Gastroesophageal sphincter (tissue), 4 donors: ENCODE measurements at regions not wholly inside any gene's neighbourhood (a gene's known extent, or its start where the extent isn't known, plus 50 kb on each side); places are given as distances from the start of the nearest gene placed in this dataset.
"Not testable (repeated sequence)": the region's sequence is repeated elsewhere in the genome, so short reads cannot be mapped to it uniquely, and the experiment has no call there.

Source experiments
- ATAC-seq: fragments of 150-250 bp; one replicate; pipeline ENCODE4 v1.9.1; 2016; ENCODE audit warnings: mild to moderate bottlenecking, moderate library complexity
- H3K27ac ChIP-seq, 4 donors: fragments of 200-600 bp; sonication (generic) in 3 of 4; 1 replicate in 3 of 4; 2 replicates in 1 of 4; pipeline ENCODE4 v1.5.1; 2016 to 2019
- H3K27me3 ChIP-seq: fragments of 200-600 bp; sonication (generic); one replicate; pipeline ENCODE4 v1.5.1; 2019
- H3K36me3 ChIP-seq, 2 donors: fragments of 200-600 bp; sonication (generic); one replicate each; pipeline ENCODE4 v1.5.1; 2019; ENCODE audit warnings: control low read depth in 1 of 2
- H3K4me1 ChIP-seq, 3 donors: fragments of 200-600 bp; sonication (generic); 1 replicate in 2 of 3; 2 replicates in 1 of 3; pipeline ENCODE4 v1.5.1; 2016 to 2019; ENCODE audit warnings: control low read depth in 2 of 3
- H3K4me3 ChIP-seq, 2 donors: fragments of 200-600 bp; sonication (generic); one replicate each; pipeline ENCODE4 v1.5.1; 2019; ENCODE audit warnings: mild to moderate bottlenecking in 1 of 2, moderate library complexity in 1 of 2
- H3K9me3 ChIP-seq, 3 donors: fragments of 200-600 bp; sonication (generic); one replicate each; pipeline ENCODE4 v1.5.1; 2017 to 2019; ENCODE audit warnings: control low read depth in 2 of 3
- EP300 ChIP-seq: sonication (generic); formaldehyde crosslinking; IDR thresholded peaks from one replicate; pipeline ENCODE4 v1.6.1; 2017; ENCODE audit warnings: antibody characterized with exemption, mild to moderate bottlenecking
- POLR2A ChIP-seq, 2 donors: fragments of 450-650 bp; IDR thresholded peaks; one replicate each; pipeline ENCODE4 v1.6.1; 2017; ENCODE audit warnings: antibody characterized with exemption in 2 of 2, mild to moderate bottlenecking in 2 of 2, moderate library complexity in 1 of 2
- POLR2AphosphoS5 ChIP-seq: sonication (generic); formaldehyde crosslinking; IDR thresholded peaks from one replicate; pipeline ENCODE4 v1.6.1; 2017; ENCODE audit warnings: antibody characterized with exemption
- WGBS, 2 donors: methylation state at CpG; one replicate each; pipeline ENCODE4 v1.1.5; 2018; ENCODE audit warnings: low coverage in 1 of 2; 5-methylcytosine and 5-hydroxymethylcytosine counted together
- TF ChIP-seq, protein P1 (sequence below), 4 experiments: fragments of 200-600 bp in 2 of 4; fragments of 450-650 bp in 2 of 4; sonication (generic) in 1 of 4; IDR thresholded peaks; one replicate each; pipeline ENCODE4 v1.5.1; 2017 to 2019; ENCODE audit warnings: antibody characterized with exemption in 4 of 4, mild to moderate bottlenecking in 2 of 4, moderate library complexity in 2 of 4

DNA sequence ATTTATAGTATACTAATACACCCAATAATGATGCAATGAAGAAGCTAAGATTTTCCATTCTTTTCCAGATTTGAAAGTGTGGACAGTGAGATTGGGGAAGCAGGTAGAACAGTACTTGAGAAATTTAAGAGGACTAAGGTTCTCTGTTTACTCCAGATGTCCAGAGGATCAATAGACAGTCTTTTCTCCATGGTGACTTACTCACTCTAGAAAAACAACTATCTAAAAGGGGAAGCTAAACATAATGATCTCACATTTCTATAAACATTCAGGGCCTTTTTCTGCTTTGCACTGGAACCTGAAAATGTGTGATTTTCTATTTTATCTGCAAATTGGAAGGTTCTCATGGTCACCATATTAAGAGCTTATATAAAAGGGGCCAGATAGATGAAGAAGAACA lies 93.9 kb upstream of the ZBTB18 start:
- Histone ChIP-seq H3K4me1 (no peaks in the 10 kb centered on the region), H3K27me3 (peaks cover 23% of the 10 kb centered on the region), H3K27ac (no peak overlapping the region), H3K36me3 (no peaks in the 10 kb centered on the region), H3K9me3 (no peaks in the 10 kb centered on the region), H3K4me3 (no peak overlapping the region)
- TF ChIP-seq EP300 (no peak), POLR2A (IDR thresholded peaks at IDR 0.05) (no peak), POLR2AphosphoS5 (no peak)
- TF ChIP-seq, protein P1, sequence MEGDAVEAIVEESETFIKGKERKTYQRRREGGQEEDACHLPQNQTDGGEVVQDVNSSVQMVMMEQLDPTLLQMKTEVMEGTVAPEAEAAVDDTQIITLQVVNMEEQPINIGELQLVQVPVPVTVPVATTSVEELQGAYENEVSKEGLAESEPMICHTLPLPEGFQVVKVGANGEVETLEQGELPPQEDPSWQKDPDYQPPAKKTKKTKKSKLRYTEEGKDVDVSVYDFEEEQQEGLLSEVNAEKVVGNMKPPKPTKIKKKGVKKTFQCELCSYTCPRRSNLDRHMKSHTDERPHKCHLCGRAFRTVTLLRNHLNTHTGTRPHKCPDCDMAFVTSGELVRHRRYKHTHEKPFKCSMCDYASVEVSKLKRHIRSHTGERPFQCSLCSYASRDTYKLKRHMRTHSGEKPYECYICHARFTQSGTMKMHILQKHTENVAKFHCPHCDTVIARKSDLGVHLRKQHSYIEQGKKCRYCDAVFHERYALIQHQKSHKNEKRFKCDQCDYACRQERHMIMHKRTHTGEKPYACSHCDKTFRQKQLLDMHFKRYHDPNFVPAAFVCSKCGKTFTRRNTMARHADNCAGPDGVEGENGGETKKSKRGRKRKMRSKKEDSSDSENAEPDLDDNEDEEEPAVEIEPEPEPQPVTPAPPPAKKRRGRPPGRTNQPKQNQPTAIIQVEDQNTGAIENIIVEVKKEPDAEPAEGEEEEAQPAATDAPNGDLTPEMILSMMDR (IDR thresholded peaks at IDR 0.05): no peak
- no peak for ATAC-seq

DNA sequence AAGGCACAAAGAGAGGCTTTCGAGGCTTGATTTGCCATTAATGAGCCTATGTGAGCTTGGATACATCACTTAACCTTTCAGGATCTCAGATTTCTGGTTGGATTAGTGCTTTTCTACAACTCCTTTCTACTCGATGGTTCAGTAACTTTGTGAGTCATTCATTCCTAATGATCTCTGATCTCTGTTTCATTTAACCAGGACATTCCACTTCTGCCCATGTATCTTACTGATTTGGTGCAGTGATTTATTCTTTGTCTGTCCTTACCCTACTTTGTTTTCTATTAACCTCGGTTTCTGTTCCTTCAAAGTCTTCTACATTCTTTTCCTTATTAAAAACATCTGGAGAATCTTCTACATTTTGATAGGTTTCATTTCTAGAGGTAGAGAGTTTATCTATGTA lies 94.6 kb upstream of the ZBTB18 start:
- no peaks in the 10 kb centered on the region for H3K9me3 ChIP-seq
- H3K4me1 ChIP-seq: no peaks in the 10 kb centered on the region
- no peak overlapping the region for H3K4me3 ChIP-seq
- H3K27me3 ChIP-seq: peaks cover 23% of the 10 kb centered on the region
- no peak overlapping the region for H3K27ac ChIP-seq
- WGBS, 2 donors: 72 to 79% methylated on average over 2 to 3 of the region's 3 CpGs
- TF ChIP-seq POLR2AphosphoS5 (no peak), EP300 (no peak), POLR2A (IDR thresholded peaks at IDR 0.05) (no peak)
- TF ChIP-seq, protein P1 (IDR thresholded peaks at IDR 0.05): no peak
- H3K36me3 ChIP-seq: no peaks in the 10 kb centered on the region
- no peak for ATAC-seq

DNA sequence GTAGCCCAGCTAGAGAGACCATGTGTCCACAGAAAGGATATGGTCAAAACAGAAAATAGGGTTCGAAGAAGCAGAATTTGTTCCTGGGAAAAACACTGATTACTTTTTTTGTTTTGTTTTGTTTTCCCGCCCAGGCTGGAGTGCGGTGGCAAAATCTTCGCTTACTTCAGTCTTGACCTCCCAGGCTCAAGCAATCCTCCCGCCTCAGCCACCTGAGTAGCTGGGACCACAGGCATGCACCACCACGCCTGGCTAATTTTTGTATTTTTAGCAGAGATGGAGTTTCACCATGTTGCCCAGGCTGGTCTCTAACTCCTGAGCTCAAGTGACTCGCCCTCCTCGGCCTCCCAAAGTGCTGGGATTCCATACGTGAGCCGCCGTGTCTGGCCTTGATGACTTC lies 99.9 kb upstream of the ZBTB18 start:
- not testable (repeated sequence) for H3K4me3 ChIP-seq, H3K27ac ChIP-seq, H3K4me1 ChIP-seq, H3K27me3 ChIP-seq, ATAC-seq, H3K36me3 ChIP-seq, H3K9me3 ChIP-seq
- WGBS, 2 donors: 86 to 89% methylated on average over 6 to 11 of the region's 11 CpGs

DNA sequence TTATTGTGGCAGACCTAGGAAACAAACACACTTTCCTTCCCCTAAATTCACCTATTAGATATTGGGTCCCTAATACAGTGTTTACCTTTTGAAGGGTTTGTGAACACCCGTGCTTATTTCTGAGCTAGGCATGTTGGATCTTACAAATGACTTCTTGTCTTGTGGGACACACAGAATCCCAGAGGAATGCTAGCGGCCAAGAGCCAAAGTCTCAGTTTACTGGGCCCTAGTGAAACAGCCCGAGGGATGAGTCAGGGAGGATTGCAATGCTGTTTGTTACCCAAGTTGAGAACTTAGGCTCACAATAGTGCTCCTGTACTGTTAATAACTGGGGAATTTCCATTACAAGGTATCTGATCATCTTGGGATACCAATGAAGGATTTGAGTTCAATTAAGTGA lies 100.1 kb upstream of the AKT3 start:
- Histone ChIP-seq H3K36me3 (no peaks in the 10 kb centered on the region), H3K4me3 (no peak overlapping the region), H3K9me3 (no peaks in the 10 kb centered on the region), H3K27me3 (peaks cover 9% of the 10 kb centered on the region), H3K4me1 (no peaks in the 10 kb centered on the region), H3K27ac (no peak overlapping the region)
- no peak for TF ChIP-seq POLR2A (IDR thresholded peaks at IDR 0.05)
- TF ChIP-seq EP300: no peak
- TF ChIP-seq, protein P1 (IDR thresholded peaks at IDR 0.05): no peak
- TF ChIP-seq POLR2AphosphoS5: no peak
- no peak for ATAC-seq
- WGBS, 2 donors: 63% methylated on average over 2 of the region's 3 CpGs; no CpG with 5 or more reads in 1 of the 2 donors

DNA sequence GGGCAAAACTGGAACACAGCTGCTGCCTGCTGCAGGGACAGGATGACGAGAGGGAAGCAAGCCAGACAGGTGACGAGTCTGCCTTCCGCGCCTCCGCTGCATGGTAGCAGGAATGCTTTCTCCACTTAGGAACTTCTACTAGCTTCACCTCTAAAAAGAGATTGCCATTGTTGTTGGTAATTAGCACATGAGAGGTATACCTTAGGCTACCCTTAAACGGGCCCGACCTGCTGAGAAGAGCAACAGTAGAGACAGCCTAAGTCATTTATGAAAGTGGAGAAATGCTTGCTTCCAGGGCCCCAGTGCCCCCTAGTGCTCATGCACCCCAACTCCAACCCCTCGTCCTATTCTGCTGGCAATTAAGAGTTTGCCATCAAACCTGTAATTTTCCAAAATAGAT lies 96.9 kb upstream of the AKT3 start:
- Histone ChIP-seq H3K9me3 (no peaks in the 10 kb centered on the region), H3K27ac (no peak overlapping the region), H3K36me3 (no peaks in the 10 kb centered on the region), H3K27me3 (peaks cover 14% of the 10 kb centered on the region), H3K4me1 (no peaks in the 10 kb centered on the region), H3K4me3 (no peak overlapping the region)
- no peak for ATAC-seq
- WGBS, 2 donors: 52 to 74% methylated on average over 3 to 6 of the region's 8 CpGs
- TF ChIP-seq, protein P1 (IDR thresholded peaks at IDR 0.05): peak in 2 of 4 experiments; percentile 14 to 37
- no peak for TF ChIP-seq EP300

DNA sequence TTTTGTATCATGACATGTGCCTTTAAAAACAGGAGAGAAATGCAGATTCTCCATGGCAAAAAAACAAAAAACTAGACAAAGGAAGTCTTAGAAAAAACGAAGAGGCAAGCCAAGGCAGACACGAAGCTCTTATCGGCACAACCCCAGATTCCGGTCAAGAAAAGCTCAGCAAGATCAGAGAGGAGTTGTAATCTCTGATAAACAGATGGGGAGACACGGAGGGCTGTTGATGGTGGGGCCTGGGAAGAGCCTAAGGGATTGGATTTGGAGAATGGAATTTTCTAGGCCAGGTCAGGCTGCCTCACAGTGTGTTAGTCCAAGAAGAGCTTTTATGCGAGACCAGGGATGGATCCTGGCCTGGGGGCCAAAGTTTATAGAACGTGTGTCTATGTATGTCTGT lies 96.2 kb upstream of the AKT3 start:
- peaks cover 19% of the 10 kb centered on the region for H3K27me3 ChIP-seq
- no peak for ATAC-seq
- no peaks in the 10 kb centered on the region for H3K9me3 ChIP-seq
- 30 to 37% methylated on average over 3 to 7 of the region's 7 CpGs for WGBS, 2 donors
- no peaks in the 10 kb centered on the region for H3K4me1 ChIP-seq
- no peak overlapping the region for H3K4me3 ChIP-seq
- H3K27ac ChIP-seq: no peak overlapping the region
- TF ChIP-seq POLR2AphosphoS5 (no peak), POLR2A (IDR thresholded peaks at IDR 0.05) (no peak), EP300 (no peak)
- TF ChIP-seq, protein P1 (IDR thresholded peaks at IDR 0.05): no peak
- H3K36me3 ChIP-seq: no peaks in the 10 kb centered on the region
